ENCODE measurements at regions not wholly inside any gene's neighbourhood (a gene's known extent, or its start where the extent isn't known, plus 50 kb on each side); places are given as distances from the start of the nearest gene placed in this dataset.

- TF ChIP-seq, protein P1, sequence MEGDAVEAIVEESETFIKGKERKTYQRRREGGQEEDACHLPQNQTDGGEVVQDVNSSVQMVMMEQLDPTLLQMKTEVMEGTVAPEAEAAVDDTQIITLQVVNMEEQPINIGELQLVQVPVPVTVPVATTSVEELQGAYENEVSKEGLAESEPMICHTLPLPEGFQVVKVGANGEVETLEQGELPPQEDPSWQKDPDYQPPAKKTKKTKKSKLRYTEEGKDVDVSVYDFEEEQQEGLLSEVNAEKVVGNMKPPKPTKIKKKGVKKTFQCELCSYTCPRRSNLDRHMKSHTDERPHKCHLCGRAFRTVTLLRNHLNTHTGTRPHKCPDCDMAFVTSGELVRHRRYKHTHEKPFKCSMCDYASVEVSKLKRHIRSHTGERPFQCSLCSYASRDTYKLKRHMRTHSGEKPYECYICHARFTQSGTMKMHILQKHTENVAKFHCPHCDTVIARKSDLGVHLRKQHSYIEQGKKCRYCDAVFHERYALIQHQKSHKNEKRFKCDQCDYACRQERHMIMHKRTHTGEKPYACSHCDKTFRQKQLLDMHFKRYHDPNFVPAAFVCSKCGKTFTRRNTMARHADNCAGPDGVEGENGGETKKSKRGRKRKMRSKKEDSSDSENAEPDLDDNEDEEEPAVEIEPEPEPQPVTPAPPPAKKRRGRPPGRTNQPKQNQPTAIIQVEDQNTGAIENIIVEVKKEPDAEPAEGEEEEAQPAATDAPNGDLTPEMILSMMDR (IDR thresholded peaks at IDR 0.05) = no peak
- TF ChIP-seq POLR2A (IDR thresholded peaks at IDR 0.05) (no peak), POLR2AphosphoS5 (IDR thresholded peaks at IDR 0.05) (no peak), EP300 (IDR thresholded peaks at IDR 0.05) (no peak)
These were observed 176.3 kb upstream of the NFIA start for GRCh38 chr1:60906039-60906438.

All from suprapubic skin (tissue), 4 donors.